ENCODE measurements at regions not wholly inside any gene's neighbourhood (a gene's known extent, or its start where the extent isn't known, plus 50 kb on each side); places are given as distances from the start of the nearest gene placed in this dataset.
A peak's percentile ranks its signal among the peaks of the same experiment; 100 is the strongest.

GRCh38 chr12:91384806-91385205 lies 202.2 kb upstream of the DCN start:
- intact Hi-C loops (cut with micrococcal nuclease): loop anchor here (5.0 to 10.0 kb wide), 3 partner anchors 390 to 1022 kb away; no protein-coding TSS in a partner anchor
- POLR2A ChIA-PET: interaction anchor here (0.7 to 10.4 kb wide), 3 partner anchors 434 to 759 kb away, joined by 4 to 154 read pairs (median 146); partner anchors contain the start of gene BTG1
- H3K36me3 Mint-ChIP-seq (ENCODE audit: insufficient read depth, unreplicated experiment): no peaks in the 10 kb centered on the region
- H3K4me3 Mint-ChIP-seq (ENCODE audit: unreplicated experiment): no peak overlapping the region
- DNase-seq (ENCODE audit: unreplicated experiment): no peak
- BruUV-seq (replicated peaks): no TSS peak
- H3K27me3 Mint-ChIP-seq (ENCODE audit: insufficient read depth, unreplicated experiment): no peaks in the 10 kb centered on the region
- no peak for TF ChIP-seq CTCF (IDR thresholded peaks at IDR 0.05; ENCODE audit: unreplicated experiment)
- H3K4me1 Mint-ChIP-seq (ENCODE audit: insufficient read depth, unreplicated experiment): peaks cover 6% of the 10 kb centered on the region
- CTCF ChIA-PET: interaction anchor here (0.6 kb wide), 2 partner anchors 990 to 1259 kb away, joined by 3 read pairs; no protein-coding TSS in a partner anchor
- no peaks in the 10 kb centered on the region for H3K9me3 Mint-ChIP-seq (ENCODE audit: unreplicated experiment)
- H3K27ac Mint-ChIP-seq (ENCODE audit: low read depth, unreplicated experiment): no peak overlapping the region

- no peak for DNase-seq (ENCODE audit: unreplicated experiment)
- POLR2A ChIA-PET: interaction anchor here (0.7 to 10.4 kb wide), 4 partner anchors 435 to 760 kb away, joined by 4 to 154 read pairs (median 75); partner anchors contain the start of gene BTG1
Measured at GRCh38 chr12:91384366-91384765, 201.7 kb upstream of the DCN start.

GRCh38 chr12:91383099-91383498 lies 200.5 kb upstream of the DCN start:
- BruUV-seq (replicated peaks): no TSS peak
- peak; percentile 5 for DNase-seq (ENCODE audit: unreplicated experiment)

More at GRCh38 chr12:91384366-91384765, 201.7 kb upstream of the DCN start:
- no TSS peak for BruUV-seq (replicated peaks)
- intact Hi-C loops (cut with micrococcal nuclease): loop anchor here (5.0 to 10.0 kb wide), 3 partner anchors 390 to 1023 kb away; no protein-coding TSS in a partner anchor
- no peak for TF ChIP-seq CTCF (IDR thresholded peaks at IDR 0.05; ENCODE audit: unreplicated experiment)
- CTCF ChIA-PET: interaction anchor here (0.6 kb wide), 2 partner anchors 990 to 1259 kb away, joined by 3 read pairs; no protein-coding TSS in a partner anchor
- Mint-ChIP-seq H3K4me3 (ENCODE audit: unreplicated experiment) (no peak overlapping the region), H3K36me3 (ENCODE audit: insufficient read depth, unreplicated experiment) (no peaks in the 10 kb centered on the region), H3K4me1 (ENCODE audit: insufficient read depth, unreplicated experiment) (peaks cover 6% of the 10 kb centered on the region), H3K27ac (ENCODE audit: low read depth, unreplicated experiment) (no peak overlapping the region), H3K27me3 (ENCODE audit: insufficient read depth, unreplicated experiment) (no peaks in the 10 kb centered on the region), H3K9me3 (ENCODE audit: unreplicated experiment) (no peaks in the 10 kb centered on the region)

More at GRCh38 chr12:91383099-91383498, 200.5 kb upstream of the DCN start:
- Mint-ChIP-seq H3K4me3 (ENCODE audit: unreplicated experiment) (no peak overlapping the region), H3K27ac (ENCODE audit: low read depth, unreplicated experiment) (peak overlapping the region; percentile 30), H3K4me1 (ENCODE audit: insufficient read depth, unreplicated experiment) (peaks cover 13% of the 10 kb centered on the region), H3K36me3 (ENCODE audit: insufficient read depth, unreplicated experiment) (no peaks in the 10 kb centered on the region), H3K9me3 (ENCODE audit: unreplicated experiment) (no peaks in the 10 kb centered on the region), H3K27me3 (ENCODE audit: insufficient read depth, unreplicated experiment) (no peaks in the 10 kb centered on the region)
- POLR2A ChIA-PET: interaction anchor here (0.6 to 10.4 kb wide), 14 partner anchors 31 to 761 kb away, joined by 3 to 154 read pairs (median 13); partner anchors contain the start of gene BTG1
- TF ChIP-seq CTCF (IDR thresholded peaks at IDR 0.05; ENCODE audit: unreplicated experiment): no peak
- CTCF ChIA-PET: interaction anchor here (0.6 to 3.1 kb wide), 25 partner anchors 9 to 1267 kb away, joined by 3 to 23 read pairs (median 6); partner anchors contain the start of gene BTG1
- intact Hi-C loops (cut with micrococcal nuclease): loop anchor here (2.0 to 10.0 kb wide), 5 partner anchors 392 to 1268 kb away; no protein-coding TSS in a partner anchor

All from MCF 10A (cell line).